ENCODE measurements at regions not wholly inside any gene's neighbourhood (a gene's known extent, or its start where the extent isn't known, plus 50 kb on each side); places are given as distances from the start of the nearest gene placed in this dataset.
A peak's percentile ranks its signal among the peaks of the same experiment; 100 is the strongest.

DNA sequence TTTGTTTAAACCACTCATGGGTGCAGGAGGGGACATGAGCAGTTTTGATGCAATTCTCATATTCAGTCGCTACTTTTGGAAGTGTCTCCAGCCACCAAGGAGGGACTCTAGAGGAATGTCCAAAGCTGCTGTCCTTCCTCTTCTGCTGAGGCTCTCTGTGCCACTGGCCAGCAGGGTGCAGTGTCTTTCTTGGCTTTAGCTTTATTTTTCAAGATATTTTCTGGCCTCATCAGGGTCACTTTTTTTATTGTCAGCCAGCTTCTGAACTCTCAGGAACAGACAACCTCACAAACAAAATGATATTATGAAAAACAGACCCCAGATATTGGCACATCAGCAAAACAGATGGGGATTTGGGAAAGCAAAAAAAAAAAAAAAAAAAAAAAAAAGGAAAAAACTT is 289.3 kb upstream of the ZSWIM2 start:
- DNase-seq, result peak; percentile 47 to 66

DNA sequence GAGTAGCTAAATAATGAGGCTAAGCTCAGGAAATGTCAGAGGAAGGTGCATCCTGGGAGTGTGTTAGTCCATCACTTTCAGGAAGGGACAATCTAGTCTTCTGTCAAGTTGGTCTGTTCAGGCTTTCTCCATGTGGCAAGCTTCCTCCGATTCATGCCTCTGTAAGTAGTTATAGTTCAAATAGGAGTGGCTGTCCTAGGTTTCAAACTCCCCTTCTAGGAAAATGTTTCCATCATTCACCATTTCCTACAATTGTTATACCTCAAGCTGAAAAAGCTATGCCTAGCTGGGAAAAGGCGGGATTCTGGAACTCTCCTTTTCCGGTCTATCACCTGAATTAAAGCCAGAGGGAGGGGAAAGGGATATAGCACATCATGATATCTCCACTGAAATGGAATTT is 287.7 kb upstream of the ZSWIM2 start:
- no peak for DNase-seq
- H3K27me3 ChIP-seq, result no peaks in the 10 kb centered on the region

More for the DNA sequence above, 289.3 kb upstream of the ZSWIM2 start:
- Histone ChIP-seq H3K4me3 (no peak overlapping the region), H3K4me1 (no peaks in the 10 kb centered on the region), H3K36me3 (no peaks in the 10 kb centered on the region), H3K27ac (no peak overlapping the region), H3K27me3 (no peaks in the 10 kb centered on the region), H3K9me3 (replicated peaks) (no peaks in the 10 kb centered on the region)

DNA sequence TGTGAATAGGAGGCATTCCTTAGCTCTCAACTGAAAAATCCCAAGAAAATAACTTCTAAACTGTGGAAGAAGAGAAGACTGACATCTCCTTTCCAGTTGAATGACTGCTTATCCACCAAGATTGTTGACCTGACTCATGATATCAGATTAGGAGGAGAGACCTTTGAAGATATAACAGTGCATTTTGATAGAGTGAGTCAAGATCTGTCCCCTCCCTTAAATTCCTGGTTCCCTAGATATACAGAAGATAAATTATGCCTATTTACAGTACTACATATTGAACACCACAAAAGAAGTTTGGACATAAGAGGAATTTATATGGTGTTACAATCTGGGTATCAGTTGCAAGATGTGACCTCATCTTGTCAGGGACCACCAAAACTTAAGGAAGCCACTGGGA is 285.3 kb upstream of the ZSWIM2 start:
- no peak for DNase-seq
- Histone ChIP-seq H3K4me1 (no peaks in the 10 kb centered on the region), H3K4me3 (no peak overlapping the region), H3K27ac (no peak overlapping the region), H3K9me3 (replicated peaks) (no peaks in the 10 kb centered on the region), H3K36me3 (no peaks in the 10 kb centered on the region), H3K27me3 (no peaks in the 10 kb centered on the region)

More for the DNA sequence above, 287.7 kb upstream of the ZSWIM2 start:
- no peaks in the 10 kb centered on the region for H3K36me3 ChIP-seq
- no peak overlapping the region for H3K27ac ChIP-seq
- H3K4me3 ChIP-seq, result no peak overlapping the region
- H3K9me3 ChIP-seq (replicated peaks), result no peaks in the 10 kb centered on the region
- no peaks in the 10 kb centered on the region for H3K4me1 ChIP-seq

DNA sequence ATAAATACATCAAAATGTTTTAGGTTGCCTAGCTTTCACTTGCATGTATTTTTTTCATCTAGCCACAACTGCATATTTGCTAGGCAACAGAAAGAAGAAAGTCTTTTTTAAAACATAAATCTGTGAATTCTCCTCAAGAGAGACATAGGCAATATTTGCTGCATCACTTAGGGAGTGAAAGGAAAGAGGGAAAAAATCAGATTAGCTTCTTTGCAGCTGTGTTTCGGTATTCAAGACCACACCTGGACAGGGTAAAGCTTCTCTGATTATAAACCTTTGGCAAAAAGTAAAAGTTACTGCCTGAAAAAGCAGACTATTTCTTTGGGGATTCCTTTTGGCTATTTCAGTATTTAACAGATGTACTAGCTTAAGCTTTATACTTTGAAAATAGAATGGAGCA is 280.9 kb upstream of the ZSWIM2 start:
- no peaks in the 10 kb centered on the region for H3K9me3 ChIP-seq (replicated peaks)
- DNase-seq, result no peak
- no peaks in the 10 kb centered on the region for H3K4me1 ChIP-seq
- H3K36me3 ChIP-seq, result no peaks in the 10 kb centered on the region
- H3K27me3 ChIP-seq, result no peaks in the 10 kb centered on the region
- H3K27ac ChIP-seq, result no peak overlapping the region
- no peak overlapping the region for H3K4me3 ChIP-seq

DNA sequence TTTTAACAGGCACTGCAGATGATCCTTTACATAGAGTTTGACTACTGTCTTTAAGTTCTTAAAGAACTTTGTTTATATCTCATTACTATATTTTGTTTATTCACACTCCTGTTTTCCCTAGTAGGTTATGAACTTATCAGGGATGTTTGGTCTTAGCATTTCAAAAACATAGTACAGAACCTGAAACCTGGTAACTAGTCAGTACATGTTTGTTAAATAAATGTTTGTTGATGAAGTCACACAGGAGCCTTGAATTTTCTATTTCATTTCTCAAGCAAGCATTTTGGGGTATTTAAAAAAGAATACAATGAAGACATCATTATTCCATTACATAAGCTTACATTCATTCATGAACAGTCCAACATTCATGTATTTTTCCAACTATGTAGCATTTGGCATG is 280.3 kb upstream of the ZSWIM2 start:
- Histone ChIP-seq H3K9me3 (replicated peaks) (no peaks in the 10 kb centered on the region), H3K27ac (no peak overlapping the region), H3K4me3 (no peak overlapping the region), H3K4me1 (no peaks in the 10 kb centered on the region), H3K36me3 (no peaks in the 10 kb centered on the region), H3K27me3 (no peaks in the 10 kb centered on the region)
- no peak for DNase-seq

DNA sequence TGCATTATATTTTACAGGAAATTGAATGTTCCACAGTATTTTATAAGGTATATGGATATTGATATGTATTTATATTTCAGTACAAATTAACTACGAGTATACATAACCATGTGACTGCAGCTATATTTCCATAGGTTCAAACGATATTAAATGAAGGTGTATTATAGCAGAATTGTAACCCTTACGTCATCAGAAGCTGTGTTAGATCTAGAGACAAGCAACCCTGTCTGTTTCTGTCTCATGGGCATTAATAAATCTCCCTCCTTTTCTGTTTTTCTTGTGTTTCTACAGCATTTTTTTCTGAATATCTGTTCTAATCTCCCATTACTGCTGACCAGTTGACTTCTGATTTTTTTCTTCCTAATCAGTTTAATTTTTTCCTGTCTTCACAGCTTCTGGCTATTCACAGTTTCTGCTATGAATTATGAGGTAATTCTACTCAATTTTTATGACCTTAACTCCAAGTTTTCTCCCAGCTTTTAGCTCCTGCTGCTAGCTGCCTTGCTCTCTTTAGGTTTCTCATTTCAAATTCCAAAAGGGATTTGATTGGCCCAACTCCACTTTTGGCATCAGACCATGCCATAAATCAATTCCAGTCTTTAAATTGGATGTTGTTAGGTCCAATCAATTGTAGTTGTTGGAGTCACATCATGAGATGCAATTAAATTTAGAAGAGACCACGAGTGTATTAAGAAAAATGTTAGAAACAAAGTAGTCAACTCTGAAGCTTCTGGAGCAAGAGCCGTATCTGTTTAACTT is 277.5 kb upstream of the ZSWIM2 start:
- Histone ChIP-seq H3K27me3 (no peaks in the 10 kb centered on the region), H3K4me3 (no peak overlapping the region), H3K27ac (no peak overlapping the region), H3K4me1 (no peaks in the 10 kb centered on the region), H3K9me3 (replicated peaks) (no peaks in the 10 kb centered on the region), H3K36me3 (no peaks in the 10 kb centered on the region)
- DNase-seq, result no peak

DNA sequence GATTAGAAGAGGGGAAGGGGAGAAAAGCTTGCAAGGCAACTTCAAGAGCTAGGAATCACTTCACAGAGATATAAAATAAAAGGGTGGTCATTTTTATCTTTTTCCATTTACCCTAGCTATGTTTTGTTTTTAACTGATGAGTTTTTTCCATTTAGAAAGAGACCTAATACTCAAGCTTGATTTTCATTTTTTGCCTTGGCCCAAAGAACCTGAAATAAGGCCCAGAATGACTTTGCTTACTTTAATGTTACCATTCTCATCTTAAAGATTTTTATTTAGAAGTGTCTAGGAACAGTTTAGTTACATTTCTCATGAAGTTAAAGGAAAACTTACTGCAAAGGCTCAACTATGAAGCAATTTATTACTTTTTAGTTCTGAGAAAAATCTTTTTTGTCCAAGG is 276.3 kb upstream of the ZSWIM2 start:
- Histone ChIP-seq H3K4me3 (no peak overlapping the region), H3K4me1 (no peaks in the 10 kb centered on the region), H3K9me3 (replicated peaks) (no peaks in the 10 kb centered on the region), H3K27me3 (no peaks in the 10 kb centered on the region), H3K36me3 (no peaks in the 10 kb centered on the region), H3K27ac (no peak overlapping the region)
- DNase-seq, result no peak

DNA sequence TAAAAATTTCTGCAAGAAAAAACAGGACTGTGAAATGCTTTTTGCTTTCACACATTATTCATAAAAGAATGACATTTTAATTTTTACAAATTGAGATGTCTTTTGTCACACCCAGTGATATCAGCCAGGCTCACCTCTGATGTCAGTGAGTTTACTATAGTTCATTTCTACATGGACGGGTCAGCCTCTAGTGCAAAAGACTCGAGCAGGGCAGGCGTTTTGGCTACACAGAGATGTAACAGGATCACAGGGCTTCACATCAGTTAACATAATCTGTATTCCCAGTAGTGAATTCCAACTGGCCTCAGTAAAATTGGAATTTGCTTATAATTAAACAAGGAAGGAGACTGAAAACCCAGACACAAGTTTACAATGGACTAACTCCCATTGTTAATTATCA is 275.6 kb upstream of the ZSWIM2 start:
- Histone ChIP-seq H3K9me3 (replicated peaks) (no peaks in the 10 kb centered on the region), H3K4me1 (no peaks in the 10 kb centered on the region), H3K27me3 (no peaks in the 10 kb centered on the region), H3K27ac (no peak overlapping the region), H3K4me3 (no peak overlapping the region), H3K36me3 (no peaks in the 10 kb centered on the region)
- no peak for DNase-seq

DNA sequence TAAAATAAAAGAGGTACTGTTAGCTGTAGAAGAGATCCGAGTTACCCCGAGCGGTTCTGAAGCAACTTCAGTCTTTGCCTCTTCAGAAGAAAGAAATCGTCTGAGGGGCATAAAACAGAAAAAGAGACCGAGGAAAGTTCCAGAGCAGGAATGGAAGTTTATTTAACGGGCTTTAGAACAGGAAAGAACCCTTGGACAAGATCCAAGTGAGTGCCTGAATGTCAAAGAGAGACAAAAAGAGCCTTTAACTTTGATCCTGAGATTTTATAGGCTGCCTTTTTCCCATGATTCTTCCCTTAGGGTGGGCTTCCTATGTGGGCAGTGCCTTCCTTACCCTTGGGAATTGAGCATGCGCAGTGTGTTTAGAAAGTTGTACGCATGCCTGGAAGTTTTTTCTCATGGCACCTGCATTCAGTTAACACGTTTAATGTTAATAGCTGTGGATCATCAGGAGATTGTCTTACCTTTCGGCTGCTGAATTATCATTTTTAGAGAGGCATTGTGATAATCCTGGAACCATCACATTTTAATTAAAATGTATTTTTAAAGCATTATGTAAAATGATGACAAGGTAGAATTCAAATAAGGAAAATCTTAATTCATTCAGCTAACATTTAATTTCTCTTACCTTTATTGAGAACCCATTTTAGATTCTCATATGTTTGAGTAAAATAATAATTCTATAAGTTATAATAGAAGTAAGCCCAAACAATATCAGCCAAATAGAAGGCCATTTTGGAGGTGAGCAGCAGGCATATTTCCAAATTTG is 269.5 kb upstream of the ZSWIM2 start:
- Histone ChIP-seq H3K27ac (no peak overlapping the region), H3K4me1 (no peaks in the 10 kb centered on the region), H3K4me3 (no peak overlapping the region), H3K9me3 (replicated peaks) (no peaks in the 10 kb centered on the region), H3K27me3 (no peaks in the 10 kb centered on the region), H3K36me3 (no peaks in the 10 kb centered on the region)
- DNase-seq, result peak in 1 of 2 experiments; percentile 35

DNA sequence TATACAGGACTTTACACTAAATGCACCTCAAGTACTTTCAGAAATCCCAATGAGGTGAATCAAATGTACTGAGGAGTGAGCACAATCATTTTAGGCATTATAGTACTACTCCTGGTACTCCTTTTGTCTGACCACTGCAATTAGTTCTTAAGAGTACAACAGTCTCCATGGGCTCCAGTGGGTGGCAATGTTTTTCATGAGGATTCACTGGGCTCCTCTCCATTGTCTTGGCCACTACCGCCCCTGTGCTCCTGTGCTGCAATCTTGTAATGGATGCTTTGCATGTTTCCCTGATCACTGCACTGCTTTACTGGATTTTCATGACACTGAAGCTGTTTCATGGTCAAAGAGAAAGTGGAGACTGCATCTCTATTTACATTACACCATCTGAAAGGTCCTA is 268.5 kb upstream of the ZSWIM2 start:
- Histone ChIP-seq H3K27ac (no peak overlapping the region), H3K27me3 (no peaks in the 10 kb centered on the region), H3K9me3 (replicated peaks) (no peaks in the 10 kb centered on the region), H3K36me3 (no peaks in the 10 kb centered on the region), H3K4me1 (no peaks in the 10 kb centered on the region), H3K4me3 (no peak overlapping the region)
- no peak for DNase-seq

DNA sequence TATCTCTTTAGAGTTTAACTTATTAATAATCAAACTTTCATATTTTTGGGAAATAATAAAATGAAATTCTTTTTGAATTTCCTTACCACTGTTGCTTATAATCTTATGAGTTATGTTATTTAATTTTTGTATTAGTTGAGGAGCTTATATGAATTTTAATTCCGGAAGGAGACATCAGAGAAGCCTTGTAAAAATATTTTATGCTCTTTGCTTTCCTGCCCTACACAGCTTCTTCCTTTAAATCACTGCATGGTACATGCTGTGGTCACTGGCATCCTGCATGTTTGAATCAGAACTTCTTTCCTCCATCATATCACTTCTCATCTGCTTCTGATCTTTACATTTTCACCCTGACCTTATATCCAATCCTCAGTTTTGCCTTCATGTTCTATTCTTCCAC is 266.7 kb upstream of the ZSWIM2 start:
- DNase-seq, result no peak

DNA sequence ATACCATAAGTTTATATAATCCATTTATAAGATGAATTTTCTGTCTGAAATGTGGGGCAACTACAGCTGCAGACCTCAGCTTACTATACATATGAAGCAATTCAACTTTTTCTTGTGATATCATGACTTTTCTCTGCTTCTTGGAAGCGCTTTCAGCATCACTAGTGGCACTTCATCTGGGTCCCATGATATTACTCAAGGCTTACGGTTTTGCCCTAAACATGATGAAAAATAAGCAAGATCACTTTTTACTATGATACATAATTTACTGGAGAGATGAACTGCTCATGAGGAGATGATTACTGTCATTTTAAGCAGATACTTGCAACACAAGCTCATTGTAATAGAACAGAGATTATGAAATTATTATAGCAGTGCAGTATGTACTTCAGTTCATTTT is 258.0 kb upstream of the ZSWIM2 start:
- Histone ChIP-seq H3K27ac (no peak overlapping the region), H3K4me1 (no peaks in the 10 kb centered on the region), H3K27me3 (no peaks in the 10 kb centered on the region), H3K4me3 (no peak overlapping the region), H3K36me3 (no peaks in the 10 kb centered on the region), H3K9me3 (replicated peaks) (no peaks in the 10 kb centered on the region)
- DNase-seq, result no peak

More for the DNA sequence above, 266.7 kb upstream of the ZSWIM2 start:
- Histone ChIP-seq H3K4me3 (no peak overlapping the region), H3K27me3 (no peaks in the 10 kb centered on the region), H3K27ac (no peak overlapping the region), H3K4me1 (no peaks in the 10 kb centered on the region), H3K9me3 (replicated peaks) (no peaks in the 10 kb centered on the region), H3K36me3 (no peaks in the 10 kb centered on the region)

DNA sequence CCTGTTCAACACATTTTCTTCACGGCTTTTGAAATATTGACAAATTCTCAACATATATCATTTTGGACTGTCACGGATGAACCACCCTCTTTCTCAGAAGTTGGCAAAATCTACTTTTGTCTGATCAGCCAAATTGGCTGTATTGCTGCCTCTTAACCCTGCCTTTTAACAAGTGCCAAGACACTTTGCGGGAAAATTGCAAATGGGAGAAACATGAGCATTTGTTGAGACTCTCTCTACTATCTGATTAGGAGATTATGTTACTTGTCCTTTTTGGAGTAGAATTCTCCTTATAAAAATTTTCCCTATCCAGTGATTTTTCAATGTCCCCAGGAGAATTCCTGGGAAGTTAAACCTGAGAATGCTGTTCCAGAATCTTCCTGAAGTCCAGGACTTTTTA is 256.2 kb upstream of the ZSWIM2 start:
- no peaks in the 10 kb centered on the region; the same call in 1 of the 2 replicates for H3K4me1 ChIP-seq
- no peaks in the 10 kb centered on the region for H3K36me3 ChIP-seq
- H3K27me3 ChIP-seq, result no peaks in the 10 kb centered on the region
- H3K27ac ChIP-seq, result no peak overlapping the region
- H3K4me3 ChIP-seq, result no peak overlapping the region
- H3K9me3 ChIP-seq (replicated peaks), result peaks cover 5% of the 10 kb centered on the region; the same call in 1 of the 2 replicates
- DNase-seq, result no peak

DNA sequence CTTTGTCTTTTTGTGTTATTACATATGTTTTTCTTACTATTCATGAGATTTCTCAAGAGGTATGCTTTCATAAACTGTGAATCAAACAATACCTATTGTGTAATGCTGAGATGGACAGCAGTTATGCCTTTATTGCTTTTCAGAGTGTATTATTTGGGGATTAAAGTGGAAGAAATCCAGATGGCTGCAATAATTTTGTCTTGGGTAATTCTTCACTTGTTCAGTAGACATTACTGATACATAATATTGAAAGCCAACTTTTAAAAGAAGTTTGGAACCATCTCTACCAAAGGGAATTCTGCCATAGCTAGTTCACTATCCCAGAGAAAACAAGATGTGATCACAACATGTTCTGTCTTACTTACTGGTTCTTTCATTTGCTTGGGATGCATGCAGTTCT is 253.4 kb upstream of the ZSWIM2 start:
- Histone ChIP-seq H3K4me3 (no peak overlapping the region), H3K36me3 (no peaks in the 10 kb centered on the region), H3K27me3 (no peaks in the 10 kb centered on the region), H3K4me1 (peaks cover 4% of the 10 kb centered on the region), H3K9me3 (replicated peaks) (peaks cover 14% of the 10 kb centered on the region; the same call in 1 of the 2 replicates), H3K27ac (no peak overlapping the region)
- no peak for DNase-seq

DNA sequence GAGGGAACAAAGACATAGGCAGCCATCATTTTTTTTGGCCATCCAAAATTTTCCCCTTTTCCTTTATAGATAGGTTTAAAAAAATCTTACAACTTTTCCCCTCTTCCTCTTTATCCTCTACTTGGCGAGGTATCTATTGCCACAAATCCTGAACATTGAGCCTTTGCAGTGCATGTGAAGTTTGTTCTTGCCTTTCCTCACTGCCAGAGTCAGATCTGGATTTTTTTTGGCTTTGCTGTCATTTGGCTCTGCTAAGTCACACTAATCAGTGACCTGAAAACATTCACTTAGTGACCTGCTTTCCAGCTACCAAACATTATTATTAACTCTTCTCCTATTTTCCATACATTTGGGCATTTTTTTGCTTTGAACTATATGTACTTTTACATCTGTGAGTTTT is 249.2 kb upstream of the ZSWIM2 start:
- Histone ChIP-seq H3K9me3 (replicated peaks) (peaks cover 14% of the 10 kb centered on the region; the same call in 1 of the 2 replicates), H3K4me1 (peaks cover 21% of the 10 kb centered on the region), H3K36me3 (no peaks in the 10 kb centered on the region), H3K27me3 (no peaks in the 10 kb centered on the region), H3K4me3 (no peak overlapping the region), H3K27ac (no peak overlapping the region)
- no peak for DNase-seq
